ENCODE measurements at regions not wholly inside any gene's neighbourhood (a gene's known extent, or its start where the extent isn't known, plus 50 kb on each side); places are given as distances from the start of the nearest gene placed in this dataset.

DNA sequence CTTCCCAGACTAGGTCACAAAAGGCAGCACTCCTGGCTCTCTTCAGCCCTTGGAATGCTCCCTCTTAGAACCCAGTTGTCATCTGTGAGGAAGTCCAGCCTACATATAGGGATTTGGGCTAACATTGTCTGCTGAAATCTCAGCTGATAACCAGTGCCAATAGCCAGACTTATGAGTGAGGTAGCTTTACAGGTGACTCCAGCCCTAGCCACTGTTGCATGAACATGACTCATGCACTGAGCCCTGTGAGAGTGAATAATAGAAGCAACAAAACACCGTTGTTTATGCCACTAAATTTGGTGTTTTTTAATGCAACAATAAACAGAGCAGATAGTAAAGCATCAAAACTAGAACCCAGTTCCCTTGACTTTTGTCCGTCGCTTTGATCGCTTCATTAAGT lies 433.2 kb downstream of the STIM2 start:
- no peak for TF ChIP-seq CTCF (IDR thresholded peaks at IDR 0.05)
- Histone ChIP-seq H3K4me3 (no peak overlapping the region), H3K27me3 (no peaks in the 10 kb centered on the region), H3K27ac (no peak overlapping the region), H3K4me1 (no peaks in the 10 kb centered on the region), H3K9me3 (no peaks in the 10 kb centered on the region), H3K36me3 (no peaks in the 10 kb centered on the region)
- no peak for FAIRE-seq
- DNase-seq, result no peak
- 62 to 68% methylated on average over 4 of the region's 4 CpGs for WGBS, 2 donors
- ATAC-seq, result no peak
- intact Hi-C loops (cut with DNase I), result no loop called here

DNA sequence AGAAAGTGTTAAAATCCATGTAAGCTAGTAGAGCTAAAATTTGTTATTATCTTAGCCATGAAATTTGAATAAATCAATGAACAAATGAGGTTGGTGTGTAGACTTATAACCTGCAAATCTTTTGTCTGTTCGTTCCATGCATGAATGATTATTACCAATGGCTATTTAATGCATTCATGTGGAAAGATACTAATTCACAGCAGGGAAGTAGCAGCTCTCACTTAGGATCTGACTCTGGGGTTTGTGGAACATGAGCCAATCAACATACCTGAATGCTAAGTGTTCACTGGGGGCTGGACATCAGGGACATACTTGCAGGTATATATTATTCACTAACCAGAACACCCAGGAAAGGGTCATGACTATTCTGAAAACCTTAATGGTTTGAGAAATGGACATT lies 444.1 kb downstream of the STIM2 start:
- Histone ChIP-seq H3K4me3 (no peak overlapping the region), H3K36me3 (no peaks in the 10 kb centered on the region), H3K9me3 (no peaks in the 10 kb centered on the region), H3K27me3 (no peaks in the 10 kb centered on the region), H3K4me1 (no peaks in the 10 kb centered on the region), H3K27ac (no peak overlapping the region)
- TF ChIP-seq CTCF (IDR thresholded peaks at IDR 0.05), result no peak
- DNase-seq (no peak), FAIRE-seq (no peak), ATAC-seq (no peak)
- 47 to 52% methylated on average over 1 of the region's 1 CpG for WGBS, 2 donors
- intact Hi-C loops (cut with DNase I), result no loop called here

- H3K4me1 ChIP-seq, result no peaks in the 10 kb centered on the region
- intact Hi-C loops (cut with DNase I), result no loop called here
- no peaks in the 10 kb centered on the region for H3K9me3 ChIP-seq
- no peak overlapping the region for H3K4me3 ChIP-seq
- no peaks in the 10 kb centered on the region for H3K36me3 ChIP-seq
- no peak for ATAC-seq
- no peak for TF ChIP-seq CTCF (IDR thresholded peaks at IDR 0.05)
- WGBS, 2 donors, result 0% methylated on average over 1 of the region's 1 CpG
- no peak for FAIRE-seq
- no peak overlapping the region for H3K27ac ChIP-seq
- no peaks in the 10 kb centered on the region for H3K27me3 ChIP-seq
- DNase-seq, result no peak
Measured at GRCh38 chr4:27305246-27305645, 444.6 kb downstream of the STIM2 start.

- ATAC-seq (no peak), DNase-seq (no peak), FAIRE-seq (no peak)
- Histone ChIP-seq H3K9me3 (no peaks in the 10 kb centered on the region), H3K4me1 (no peaks in the 10 kb centered on the region), H3K27me3 (no peaks in the 10 kb centered on the region), H3K27ac (no peak overlapping the region), H3K36me3 (no peaks in the 10 kb centered on the region), H3K4me3 (no peak overlapping the region)
- no peak for TF ChIP-seq CTCF (IDR thresholded peaks at IDR 0.05)
- intact Hi-C loops (cut with DNase I), result no loop called here
- 57 to 72% methylated on average over 6 of the region's 6 CpGs for WGBS, 2 donors
Measured at GRCh38 chr4:27308379-27308778, 447.7 kb downstream of the STIM2 start.

DNA sequence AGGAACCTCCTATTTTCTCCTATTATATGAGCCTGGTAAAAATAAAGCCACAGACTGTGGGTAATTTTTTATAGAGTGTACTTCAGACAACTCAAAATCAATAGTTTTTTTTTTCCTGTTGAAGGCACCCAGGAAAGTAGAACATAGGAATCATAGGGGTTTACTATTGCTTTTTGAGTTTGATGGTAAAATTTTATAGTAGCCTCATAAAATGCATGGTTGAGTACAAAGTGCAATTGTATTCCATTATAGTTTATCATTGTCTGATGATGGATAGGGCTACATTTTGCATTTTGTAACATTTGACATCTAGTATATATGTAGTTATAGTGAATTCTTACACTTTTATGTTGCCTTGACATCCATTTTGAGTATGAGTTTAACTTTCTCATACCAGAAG lies 455.0 kb downstream of the STIM2 start:
- Histone ChIP-seq H3K4me3 (no peak overlapping the region), H3K36me3 (no peaks in the 10 kb centered on the region), H3K27me3 (no peaks in the 10 kb centered on the region), H3K9me3 (no peaks in the 10 kb centered on the region), H3K27ac (no peak overlapping the region), H3K4me1 (no peaks in the 10 kb centered on the region)
- FAIRE-seq, result no peak
- TF ChIP-seq CTCF (IDR thresholded peaks at IDR 0.05), result no peak
- ATAC-seq, result no peak
- no peak for DNase-seq
- intact Hi-C loops (cut with DNase I), result no loop called here
